NCI-H2196 (cell line): ENCODE measurements at regions not wholly inside any gene's neighbourhood (a gene's known extent, or its start where the extent isn't known, plus 50 kb on each side); places are given as distances from the start of the nearest gene placed in this dataset.
"Not testable (repeated sequence)": the region's sequence is repeated elsewhere in the genome, so short reads cannot be mapped to it uniquely, and the experiment has no call there.

Source experiments
- DNase-seq: peaks from one replicate; lab custom pipeline; 2025; ENCODE audit not compliant: unreplicated experiment; lab: John Stamatoyannopoulos, UW

- no peak for DNase-seq
Observed at GRCh38 chr6:146931214-146931613, 273.0 kb upstream of the STXBP5 start.

GRCh38 chr6:146937316-146937715 lies 266.9 kb upstream of the STXBP5 start:
- no peak for DNase-seq

- DNase-seq = no peak
Observed at GRCh38 chr6:146938266-146938665, 266.0 kb upstream of the STXBP5 start.

GRCh38 chr6:146939456-146939855 lies 264.8 kb upstream of the STXBP5 start:
- DNase-seq = not testable (repeated sequence)

- DNase-seq = no peak
Observed at GRCh38 chr6:146943664-146944063, 260.6 kb upstream of the STXBP5 start.

GRCh38 chr6:146944077-146944476 lies 260.1 kb upstream of the STXBP5 start:
- no peak for DNase-seq

GRCh38 chr6:146944809-146945208 lies 259.4 kb upstream of the STXBP5 start:
- DNase-seq = no peak

GRCh38 chr6:146946559-146946958 lies 257.7 kb upstream of the STXBP5 start:
- DNase-seq = no peak

- no peak for DNase-seq
Observed at GRCh38 chr6:146948790-146949342, 255.4 kb upstream of the STXBP5 start.

GRCh38 chr6:146949425-146949824 lies 254.8 kb upstream of the STXBP5 start:
- DNase-seq = no peak

GRCh38 chr6:146950351-146950835 lies 253.8 kb upstream of the STXBP5 start:
- no peak for DNase-seq

GRCh38 chr6:146955570-146955969 lies 248.6 kb upstream of the STXBP5 start:
- DNase-seq = no peak

- DNase-seq = no peak
Observed at GRCh38 chr6:146957181-146958093, 246.8 kb upstream of the STXBP5 start.

- no peak for DNase-seq
Observed at GRCh38 chr6:146961831-146962230, 242.4 kb upstream of the STXBP5 start.

- no peak for DNase-seq
Observed at GRCh38 chr6:146962329-146962728, 241.9 kb upstream of the STXBP5 start.

GRCh38 chr6:146965110-146965689 lies 239.0 kb upstream of the STXBP5 start:
- DNase-seq = no peak

- peak; percentile 67 for DNase-seq
Observed at GRCh38 chr6:146968041-146968760, 236.0 kb upstream of the STXBP5 start.

GRCh38 chr6:146972546-146972945 lies 231.7 kb upstream of the STXBP5 start:
- DNase-seq = no peak

GRCh38 chr6:146974351-146974750 lies 229.9 kb upstream of the STXBP5 start:
- no peak for DNase-seq

GRCh38 chr6:146975093-146975492 lies 229.1 kb upstream of the STXBP5 start:
- DNase-seq = no peak

- no peak for DNase-seq
Observed at GRCh38 chr6:146980900-146981329, 223.3 kb upstream of the STXBP5 start.
